NCI-H2196 treated with DMSO at 0.1 percent for 48 hours (cell line): ENCODE measurements at regions not wholly inside any gene's neighbourhood (a gene's known extent, or its start where the extent isn't known, plus 50 kb on each side); places are given as distances from the start of the nearest gene placed in this dataset.
"Not testable (repeated sequence)": the region's sequence is repeated elsewhere in the genome, so short reads cannot be mapped to it uniquely, and the experiment has no call there.

Source experiments
- DNase-seq: peaks from one replicate; lab custom pipeline; 2025; ENCODE audit not compliant: unreplicated experiment; lab: John Stamatoyannopoulos, UW

GRCh38 chr1:184858288-184858687, 103.6 kb upstream of the EDEM3 start:
- no peak for DNase-seq

- DNase-seq, result no peak
Observed at GRCh38 chr1:184854496-184855140, 100.0 kb upstream of the EDEM3 start.

GRCh38 chr1:184854036-184854435, 99.4 kb upstream of the EDEM3 start:
- DNase-seq, result no peak

GRCh38 chr1:184851822-184852746, 97.4 kb upstream of the EDEM3 start:
- no peak for DNase-seq

- DNase-seq, result no peak
Observed at GRCh38 chr1:184843732-184844495, 89.3 kb upstream of the EDEM3 start.

GRCh38 chr1:184840596-184840995, 85.9 kb upstream of the EDEM3 start:
- DNase-seq, result no peak

- no peak for DNase-seq
Observed at GRCh38 chr1:184838504-184838951, 83.9 kb upstream of the EDEM3 start.

GRCh38 chr1:184836934-184837895, 82.6 kb upstream of the EDEM3 start:
- DNase-seq, result no peak

- DNase-seq, result no peak
Observed at GRCh38 chr1:184836141-184836540, 81.5 kb upstream of the EDEM3 start.

GRCh38 chr1:184833994-184834393, 79.3 kb upstream of the EDEM3 start:
- DNase-seq, result not testable (repeated sequence)

GRCh38 chr1:184832517-184832916, 77.9 kb upstream of the EDEM3 start:
- no peak for DNase-seq

- not testable (repeated sequence) for DNase-seq
Observed at GRCh38 chr1:184829496-184829895, 74.8 kb upstream of the EDEM3 start.

GRCh38 chr1:184828369-184828717, 73.7 kb upstream of the EDEM3 start:
- DNase-seq, result no peak

- DNase-seq, result no peak
Observed at GRCh38 chr1:184827600-184828368, 73.1 kb upstream of the EDEM3 start.

GRCh38 chr1:184826001-184826400, 71.3 kb upstream of the EDEM3 start:
- DNase-seq, result no peak

GRCh38 chr1:184825571-184825970, 70.9 kb upstream of the EDEM3 start:
- no peak for DNase-seq

- DNase-seq, result no peak
Observed at GRCh38 chr1:184824691-184825323, 70.1 kb upstream of the EDEM3 start.

GRCh38 chr1:184823080-184823479, 68.4 kb upstream of the EDEM3 start:
- no peak for DNase-seq

GRCh38 chr1:184822267-184822666, 67.6 kb upstream of the EDEM3 start:
- no peak for DNase-seq
